Breast epithelium (tissue), 4 donors: ENCODE measurements at regions not wholly inside any gene's neighbourhood (a gene's known extent, or its start where the extent isn't known, plus 50 kb on each side); places are given as distances from the start of the nearest gene placed in this dataset.

Experiments
- DNase-seq, 2 donors: peaks; one replicate each; pipeline ENCODE4 v3.0.0-alpha.2; 2019; ENCODE audit warnings: low spot score in 2 of 2
- H3K27ac ChIP-seq, 2 donors: fragments of 200-600 bp; sonication (generic) in 1 of 2; one replicate each; pipeline ENCODE4 v1.5.1; 2016 to 2019; ENCODE audit warnings: mild to moderate bottlenecking in 1 of 2
- H3K27me3 ChIP-seq, 2 donors: fragments of 200-600 bp; sonication (generic) in 1 of 2; one replicate each; pipeline versions ENCODE4 v1.5.1 to v1.6.0; 2017 to 2019; ENCODE audit warnings: control low read depth in 1 of 2, mild to moderate bottlenecking in 1 of 2
- H3K36me3 ChIP-seq: fragments of 200-600 bp; one replicate; pipeline ENCODE4 v1.5.1; 2019
- H3K4me1 ChIP-seq, 2 donors: fragments of 200-600 bp; sonication (generic); one replicate each; pipeline ENCODE4 v1.5.1; 2016 to 2019; ENCODE audit warnings: control low read depth in 1 of 2
- H3K4me3 ChIP-seq, 3 donors: fragments of 200-600 bp; sonication (generic); 1 replicate in 2 of 3; 2 replicates in 1 of 3; pipeline ENCODE4 v1.5.1; 2016 to 2019; ENCODE audit warnings: mild to moderate bottlenecking in 3 of 3, moderate library complexity in 2 of 3
- H3K9me3 ChIP-seq, 2 donors: fragments of 200-600 bp; sonication (generic) in 1 of 2; one replicate each; pipeline ENCODE4 v1.5.1; 2016 to 2019; ENCODE audit warnings: control low read depth in 1 of 2
- CTCF ChIP-seq, 3 donors: fragments of 450-650 bp; IDR thresholded peaks; one replicate each; pipeline ENCODE4 v1.5.1; 2016 to 2017; ENCODE audit warnings: antibody characterized with exemption in 3 of 3, mild to moderate bottlenecking in 3 of 3, moderate library complexity in 3 of 3
- POLR2A ChIP-seq: fragments of 450-650 bp; IDR thresholded peaks from one replicate; pipeline ENCODE4 v1.6.1; 2016; ENCODE audit warnings: antibody characterized with exemption, mild to moderate bottlenecking, moderate library complexity
- POLR2AphosphoS5 ChIP-seq, 3 donors: sonication (generic); formaldehyde crosslinking; IDR thresholded peaks; one replicate each; pipeline ENCODE4 v1.6.1; 2017; ENCODE audit warnings: antibody characterized with exemption in 3 of 3
- intact Hi-C: fragments of 100-400 bp; cut with DNase I; formaldehyde crosslinking; loops from one replicate; pipeline ENCODE4 v1.15.1; 2023; ENCODE audit warnings: low total_unique reads

GRCh38 chr5:125210242-125210947 is 464.0 kb upstream of the ZNF608 start:
- no peak overlapping the region for H3K27ac ChIP-seq
- TF ChIP-seq POLR2A (no peak), POLR2AphosphoS5 (IDR thresholded peaks at IDR 0.05) (no peak), CTCF (IDR thresholded peaks at IDR 0.05) (no peak)
- intact Hi-C loops = no loop called here

DNA sequence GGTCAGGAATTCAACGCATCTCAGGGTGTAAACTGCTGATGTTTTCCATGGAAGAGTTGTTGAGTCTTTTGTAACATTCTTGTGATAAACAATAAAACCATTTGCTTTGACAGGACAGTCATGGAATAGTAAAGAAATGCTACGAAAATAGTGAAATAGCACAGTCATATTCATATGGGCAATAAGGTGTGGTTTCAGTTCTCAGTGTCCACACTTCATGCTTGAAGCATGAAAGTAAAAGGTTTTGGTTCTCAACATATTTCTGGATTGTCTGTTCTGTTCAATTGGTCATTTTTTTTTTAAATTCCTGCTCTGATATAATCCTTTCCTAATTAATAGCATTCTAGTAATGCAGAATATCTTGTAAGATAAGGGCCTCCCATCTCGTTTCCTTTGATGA is 467.6 kb upstream of the ZNF608 start:
- no peaks in the 10 kb centered on the region for H3K27me3 ChIP-seq
- no peak overlapping the region for H3K4me3 ChIP-seq
- no peak for DNase-seq
- H3K4me1 ChIP-seq = no peaks in the 10 kb centered on the region
- H3K27ac ChIP-seq = no peak overlapping the region
- no peaks in the 10 kb centered on the region for H3K9me3 ChIP-seq
- no peaks in the 10 kb centered on the region for H3K36me3 ChIP-seq
- intact Hi-C loops = no loop called here
- TF ChIP-seq POLR2A = no peak
- no peak for TF ChIP-seq POLR2AphosphoS5 (IDR thresholded peaks at IDR 0.05)
- TF ChIP-seq CTCF (IDR thresholded peaks at IDR 0.05) = no peak

More at GRCh38 chr5:125210242-125210947, 464.0 kb upstream of the ZNF608 start:
- Histone ChIP-seq H3K4me1 (no peaks in the 10 kb centered on the region), H3K9me3 (no peaks in the 10 kb centered on the region), H3K4me3 (no peak overlapping the region), H3K36me3 (no peaks in the 10 kb centered on the region), H3K27me3 (no peaks in the 10 kb centered on the region)
- no peak for DNase-seq

DNA sequence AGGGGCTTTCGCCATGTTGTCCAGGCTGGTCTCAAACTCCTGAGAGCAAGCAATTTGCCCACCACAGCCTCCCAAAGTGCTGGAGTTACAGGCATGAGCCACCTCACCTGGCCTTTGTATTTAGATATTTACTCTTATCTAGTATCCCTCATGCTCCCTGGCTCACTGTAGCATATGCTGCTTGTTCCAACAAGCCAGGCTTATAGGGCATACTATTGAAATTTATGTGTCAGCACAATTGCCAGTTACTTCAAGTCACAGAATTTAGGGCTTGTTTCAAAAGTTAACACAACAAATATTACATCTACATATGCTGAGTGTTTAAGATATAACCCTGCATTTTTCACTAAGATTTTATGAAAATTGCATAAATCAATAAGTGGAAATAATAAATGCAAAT is 469.2 kb upstream of the ZNF608 start:
- H3K9me3 ChIP-seq = no peaks in the 10 kb centered on the region
- intact Hi-C loops = no loop called here
- H3K27ac ChIP-seq = no peak overlapping the region
- no peak for TF ChIP-seq POLR2AphosphoS5 (IDR thresholded peaks at IDR 0.05)
- no peak for TF ChIP-seq CTCF (IDR thresholded peaks at IDR 0.05)
- TF ChIP-seq POLR2A = no peak
- no peaks in the 10 kb centered on the region for H3K36me3 ChIP-seq
- no peak for DNase-seq
- no peak overlapping the region for H3K4me3 ChIP-seq
- H3K4me1 ChIP-seq = no peaks in the 10 kb centered on the region
- no peaks in the 10 kb centered on the region for H3K27me3 ChIP-seq

GRCh38 chr5:125219710-125220109 is 473.3 kb upstream of the ZNF608 start:
- Histone ChIP-seq H3K36me3 (no peaks in the 10 kb centered on the region), H3K4me1 (no peaks in the 10 kb centered on the region), H3K27me3 (no peaks in the 10 kb centered on the region), H3K27ac (no peak overlapping the region), H3K4me3 (no peak overlapping the region), H3K9me3 (no peaks in the 10 kb centered on the region)
- intact Hi-C loops = no loop called here
- no peak for DNase-seq
- TF ChIP-seq POLR2A (no peak), POLR2AphosphoS5 (IDR thresholded peaks at IDR 0.05) (no peak), CTCF (IDR thresholded peaks at IDR 0.05) (no peak)

GRCh38 chr5:125220284-125220683 is 473.8 kb upstream of the ZNF608 start:
- Histone ChIP-seq H3K4me1 (no peaks in the 10 kb centered on the region), H3K9me3 (no peaks in the 10 kb centered on the region), H3K4me3 (no peak overlapping the region), H3K27me3 (no peaks in the 10 kb centered on the region), H3K27ac (no peak overlapping the region), H3K36me3 (no peaks in the 10 kb centered on the region)
- no peak for DNase-seq
- intact Hi-C loops = no loop called here
- TF ChIP-seq POLR2AphosphoS5 (IDR thresholded peaks at IDR 0.05) (no peak), POLR2A (no peak), CTCF (IDR thresholded peaks at IDR 0.05) (no peak)
